GM18861 (cell line): ENCODE measurements at regions not wholly inside any gene's neighbourhood (a gene's known extent, or its start where the extent isn't known, plus 50 kb on each side); places are given as distances from the start of the nearest gene placed in this dataset.

Source experiments
- ATAC-seq: cut with Tn5 transposase; IDR thresholded peaks from one replicate; pipeline ENCODE4 v1.9.1; 2021; ENCODE audit not compliant: unreplicated experiment

DNA sequence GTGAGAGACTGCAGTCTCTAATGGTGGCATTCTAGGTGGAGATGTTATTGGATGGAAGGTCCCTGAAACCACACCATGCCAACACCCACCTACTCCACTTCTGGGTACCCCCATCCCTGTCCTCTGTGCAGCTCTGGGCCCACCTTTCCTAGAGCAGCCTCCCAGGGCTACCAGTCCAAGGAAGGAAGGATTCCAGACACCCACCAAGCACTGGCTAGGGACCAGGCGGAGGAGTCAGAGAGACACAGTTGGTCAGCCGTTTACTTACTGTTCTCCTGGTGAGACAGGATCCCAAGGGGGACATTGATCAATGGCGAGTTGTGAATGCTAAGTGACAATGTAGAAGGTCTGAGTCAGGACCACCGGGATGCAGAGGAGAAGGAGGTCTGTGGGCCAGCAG is 151.6 kb downstream of the TTC32 start:
- no peak for ATAC-seq

- no peak for ATAC-seq
Measured at GRCh38 chr2:19749507-19749836, 152.3 kb downstream of the TTC32 start.

DNA sequence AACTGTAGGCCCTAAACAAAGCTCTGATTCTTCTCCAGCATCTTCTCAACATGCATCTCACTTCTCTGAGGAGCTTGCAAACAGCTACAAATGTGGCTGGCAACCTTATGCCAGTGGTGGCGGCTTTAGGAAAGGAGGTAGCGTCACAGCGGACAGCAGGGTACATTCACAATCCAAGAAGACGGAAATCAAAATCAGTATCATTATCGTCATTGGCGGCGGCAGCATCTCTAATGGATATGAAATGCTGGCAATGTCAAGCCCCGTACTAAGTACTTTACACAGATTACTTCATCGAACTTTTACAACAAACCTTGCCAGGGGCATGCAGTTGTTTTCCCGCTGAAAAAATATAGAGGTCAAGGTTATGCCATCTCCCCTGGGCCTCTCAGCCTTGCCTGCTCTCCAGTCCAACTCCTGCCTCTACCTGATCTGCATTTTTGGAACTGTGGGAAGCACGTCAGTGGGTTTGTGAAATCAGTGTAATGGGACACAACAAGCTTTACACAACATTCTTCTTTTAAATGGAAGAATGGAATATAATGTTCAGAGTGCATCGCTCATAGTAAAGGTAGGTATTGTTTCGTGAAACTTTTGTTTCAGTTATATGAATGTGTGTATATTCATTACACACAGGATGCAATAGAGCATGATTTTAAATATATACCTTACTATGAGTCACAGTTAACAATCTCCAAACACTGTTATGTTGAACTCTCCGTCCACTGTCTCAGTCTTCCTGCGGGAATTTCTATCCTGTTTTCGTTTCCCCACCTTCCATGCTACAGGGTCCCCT is 152.9 kb downstream of the TTC32 start:
- ATAC-seq, result no peak

GRCh38 chr2:19748073-19748375 is 153.8 kb downstream of the TTC32 start:
- ATAC-seq, result no peak

GRCh38 chr2:19747310-19748072 is 154.3 kb downstream of the TTC32 start:
- ATAC-seq, result no peak

GRCh38 chr2:19746611-19747309 is 155.0 kb downstream of the TTC32 start:
- ATAC-seq, result no peak

- ATAC-seq, result no peak
Measured at GRCh38 chr2:19746137-19746600, 155.6 kb downstream of the TTC32 start.

DNA sequence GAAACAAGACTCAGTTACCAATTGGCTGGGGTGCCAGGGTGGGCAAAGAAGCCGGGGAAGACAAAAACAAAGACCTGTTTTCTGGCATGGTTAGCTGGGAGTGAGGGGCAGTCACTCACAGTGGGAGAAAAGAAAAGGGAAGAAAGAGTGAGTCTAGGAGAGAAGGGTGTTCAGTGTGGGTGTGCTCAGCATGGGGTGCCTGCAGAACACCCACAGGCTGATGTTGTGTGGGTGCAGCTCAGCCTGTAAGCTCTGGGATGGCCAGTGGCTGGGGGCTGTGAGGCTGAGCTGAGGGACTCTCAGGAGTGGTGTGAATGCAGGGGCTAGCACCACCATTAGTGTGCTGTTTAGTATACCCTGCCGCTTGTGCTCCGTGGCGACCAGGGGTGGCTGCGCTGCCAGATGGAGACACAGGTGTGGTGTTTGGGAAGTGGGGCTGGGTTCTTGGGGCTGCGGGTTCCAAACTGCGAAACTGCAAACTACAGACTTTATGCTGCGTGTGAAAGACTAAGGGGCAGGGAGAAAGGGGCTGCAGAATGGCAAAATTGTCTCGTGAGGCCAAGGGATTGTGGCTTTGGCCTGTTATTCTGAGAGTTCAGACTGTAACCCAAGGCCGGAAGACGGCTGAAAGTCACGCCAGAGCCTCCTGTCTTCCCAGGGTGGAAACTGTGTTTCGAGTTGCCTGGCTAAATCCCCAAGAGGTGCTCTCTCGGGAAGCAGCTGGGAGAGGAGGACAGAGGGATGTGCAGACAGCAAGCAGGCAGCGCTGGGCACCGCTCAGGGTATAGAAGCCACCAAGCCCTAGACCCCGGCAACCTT is 156.3 kb downstream of the TTC32 start:
- ATAC-seq, result no peak

DNA sequence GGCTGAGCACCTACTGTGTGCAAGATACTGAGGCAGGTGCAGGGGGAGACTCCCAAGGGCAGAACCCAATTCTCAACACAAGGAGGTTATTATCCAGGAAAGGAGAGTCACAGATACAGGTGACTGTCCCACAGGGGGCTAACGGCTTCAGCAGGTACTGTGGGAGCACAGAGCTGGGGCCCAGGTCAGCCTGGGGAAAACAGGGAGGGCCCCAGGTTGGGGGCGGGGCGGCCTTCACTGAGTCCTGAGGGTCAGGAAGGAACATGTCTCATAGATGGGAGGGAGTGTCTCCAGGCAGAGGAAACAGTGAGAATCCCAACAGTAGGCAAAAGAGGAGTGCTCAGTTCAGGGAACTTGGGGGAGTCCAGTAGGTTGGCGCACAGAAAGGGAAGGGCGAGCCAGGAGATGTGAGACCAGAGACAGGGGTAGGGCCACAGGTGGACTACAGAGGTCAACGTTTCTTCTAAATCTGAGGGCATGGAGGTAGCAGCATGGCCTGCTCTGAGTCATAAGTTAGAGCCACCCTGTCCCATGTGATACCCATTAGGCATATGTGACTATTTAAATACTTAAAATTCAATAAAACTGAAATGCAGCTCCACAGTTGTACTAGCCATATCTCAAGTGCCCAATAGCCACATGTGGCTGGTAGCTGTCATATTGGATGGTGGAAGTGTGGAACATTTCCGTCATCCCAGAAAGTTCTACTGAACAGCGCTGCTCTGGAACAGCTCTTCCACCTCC is 157.2 kb downstream of the TTC32 start:
- no peak for ATAC-seq

GRCh38 chr2:19743641-19744040 is 158.1 kb downstream of the TTC32 start:
- no peak for ATAC-seq

- no peak for ATAC-seq
Measured at GRCh38 chr2:19742872-19743271, 158.9 kb downstream of the TTC32 start.

DNA sequence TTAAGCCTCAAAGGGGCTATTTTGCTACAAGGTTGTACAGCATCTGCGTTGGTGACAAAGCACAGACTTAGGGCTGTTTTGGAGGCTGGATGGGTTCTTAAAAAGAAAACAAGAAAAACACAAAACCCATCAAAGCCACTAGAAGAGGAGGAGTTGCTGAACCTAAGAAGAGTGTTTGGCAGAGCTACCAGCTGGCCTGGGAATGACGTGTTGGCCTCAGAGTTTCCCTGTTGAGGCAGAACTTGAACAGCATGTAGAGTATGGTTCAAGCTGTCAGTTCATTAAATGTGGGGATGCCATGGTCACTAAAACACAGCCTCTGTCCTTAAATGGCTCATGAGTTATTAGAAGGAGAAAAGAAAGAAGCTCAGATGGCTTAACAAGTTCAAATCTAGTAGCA is 162.5 kb downstream of the TTC32 start:
- no peak for ATAC-seq

DNA sequence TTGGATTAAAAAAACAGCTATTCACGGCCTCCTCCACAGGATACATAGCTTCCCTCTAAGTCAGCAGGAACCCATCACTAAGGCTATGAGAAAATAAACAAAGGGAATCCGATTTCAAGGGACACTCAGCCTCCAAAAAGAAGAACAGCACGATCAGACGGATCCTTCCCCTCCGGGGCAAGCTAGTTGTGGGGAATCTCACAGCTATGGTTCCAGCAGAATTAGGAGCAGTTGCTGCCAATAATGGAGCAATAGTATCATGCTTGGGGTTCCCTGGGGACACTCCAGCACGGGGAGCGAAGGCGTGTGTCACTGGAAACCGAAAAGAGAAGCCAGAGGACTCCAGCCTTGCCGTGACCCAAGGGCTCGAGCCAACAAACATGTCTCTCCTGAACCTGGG is 163.1 kb downstream of the TTC32 start:
- ATAC-seq, result no peak

DNA sequence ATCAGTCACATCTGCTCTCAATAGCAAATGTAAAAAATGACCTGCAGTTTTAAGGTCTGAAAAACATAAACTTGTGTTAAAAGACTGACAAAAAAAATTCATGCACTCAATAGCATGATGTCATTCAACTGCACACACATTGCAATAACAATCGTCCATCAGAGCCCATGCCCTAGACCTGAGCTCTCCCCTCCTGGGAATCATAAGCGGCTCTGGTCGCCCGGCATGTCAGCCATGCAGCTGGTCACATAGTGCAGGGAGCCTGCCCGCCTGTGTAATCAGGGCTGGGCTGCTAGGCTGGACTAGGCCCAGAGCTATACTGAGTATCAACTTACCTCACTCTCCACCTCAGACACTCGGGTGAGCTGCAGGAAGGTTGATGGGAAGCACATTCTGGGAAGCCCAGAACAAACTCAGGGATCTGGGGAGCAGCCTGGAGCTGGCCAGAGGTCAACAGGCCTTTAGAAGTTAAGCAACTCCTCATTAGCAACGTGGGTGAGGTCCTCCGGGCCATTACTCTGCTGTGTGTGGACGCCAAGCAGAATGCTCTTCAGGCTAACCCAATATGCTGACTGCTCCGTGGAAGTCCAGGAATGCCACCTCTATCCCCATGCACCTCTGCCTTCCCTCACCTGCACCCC is 165.5 kb downstream of the TTC32 start:
- no peak for ATAC-seq

- ATAC-seq, result no peak
Measured at GRCh38 chr2:19733951-19734425, 167.8 kb downstream of the TTC32 start.

GRCh38 chr2:19733390-19733789 is 168.4 kb downstream of the TTC32 start:
- no peak for ATAC-seq

- ATAC-seq, result no peak
Measured at GRCh38 chr2:19732255-19732654, 169.5 kb downstream of the TTC32 start.

DNA sequence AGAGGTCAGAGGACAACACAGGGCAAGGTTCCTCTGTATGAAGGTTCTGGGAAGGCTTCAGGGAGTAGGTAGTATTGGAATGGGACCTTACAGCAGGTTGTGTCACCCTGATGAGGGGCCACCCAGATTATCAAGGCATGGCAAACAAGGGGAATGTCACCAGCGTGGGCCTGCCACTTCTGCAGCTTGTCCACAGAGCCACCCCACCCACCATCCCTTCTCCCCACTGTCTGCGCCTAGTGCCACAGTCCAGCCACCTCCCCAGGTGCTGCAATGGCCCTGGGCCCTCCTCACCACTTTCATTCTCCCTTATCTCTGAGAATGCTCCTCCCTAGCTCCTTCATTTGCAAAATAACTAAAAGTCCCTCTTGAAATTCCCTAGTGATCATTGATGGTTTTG is 170.3 kb downstream of the TTC32 start:
- ATAC-seq, result no peak

DNA sequence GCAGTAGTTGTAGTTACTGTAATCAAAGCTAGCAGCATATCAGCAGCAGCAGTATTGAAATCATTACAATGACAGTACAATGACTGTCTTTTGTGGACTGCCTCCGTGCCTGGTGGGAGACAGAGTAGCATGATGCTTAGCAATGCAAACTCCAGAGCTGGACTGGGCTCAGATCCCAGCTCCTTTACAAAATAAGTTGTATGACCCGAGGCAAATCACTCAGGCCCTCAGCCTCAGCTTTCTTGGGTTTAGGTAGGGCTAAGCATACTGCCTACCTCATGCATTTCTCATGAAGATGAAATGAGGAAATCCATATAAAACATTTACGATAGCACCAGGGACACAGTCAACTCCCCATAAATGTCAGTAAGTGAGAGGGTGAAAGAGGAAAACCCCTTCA is 170.7 kb downstream of the TTC32 start:
- no peak for ATAC-seq

DNA sequence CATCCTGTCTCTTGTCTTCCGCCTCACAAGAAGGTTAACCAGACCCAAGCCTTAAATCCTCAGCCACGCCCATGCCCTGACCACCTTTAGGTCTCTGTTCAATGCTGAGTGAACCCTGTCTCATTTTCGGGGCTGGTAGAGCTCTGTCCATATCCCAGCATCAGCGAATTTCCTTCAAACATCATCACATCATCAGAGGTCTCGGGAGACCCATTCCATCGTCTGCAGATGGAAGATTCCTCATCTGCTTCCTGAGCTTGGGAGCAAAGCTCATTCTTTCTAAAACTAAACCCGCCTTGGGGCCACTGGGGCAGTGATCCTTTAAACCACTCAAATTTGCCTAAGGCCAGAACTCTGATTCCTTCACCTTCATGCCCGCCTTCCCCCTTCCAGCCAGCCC is 173.7 kb downstream of the TTC32 start:
- no peak for ATAC-seq
